Stimulated activated CD4-positive, alpha-beta T cell treated with anti-CD3 and anti-CD28 coated beads, Interleukin-1b, Interleukin-23, amount 100 ng/mL, for 1 hour (primary cell): ENCODE measurements at regions not wholly inside any gene's neighbourhood (a gene's known extent, or its start where the extent isn't known, plus 50 kb on each side); places are given as distances from the start of the nearest gene placed in this dataset.
"Not testable (repeated sequence)": the region's sequence is repeated elsewhere in the genome, so short reads cannot be mapped to it uniquely, and the experiment has no call there.

ENCODE experiments used
- DNase-seq, 2 donors: peaks; one replicate each; pipeline ENCODE4 v3.0.0-alpha.2; 2020; ENCODE audit warnings: low read depth in 2 of 2

GRCh38 chr4:178165251-178165950, 723.2 kb upstream of the AGA start:
- no peak for DNase-seq

DNA sequence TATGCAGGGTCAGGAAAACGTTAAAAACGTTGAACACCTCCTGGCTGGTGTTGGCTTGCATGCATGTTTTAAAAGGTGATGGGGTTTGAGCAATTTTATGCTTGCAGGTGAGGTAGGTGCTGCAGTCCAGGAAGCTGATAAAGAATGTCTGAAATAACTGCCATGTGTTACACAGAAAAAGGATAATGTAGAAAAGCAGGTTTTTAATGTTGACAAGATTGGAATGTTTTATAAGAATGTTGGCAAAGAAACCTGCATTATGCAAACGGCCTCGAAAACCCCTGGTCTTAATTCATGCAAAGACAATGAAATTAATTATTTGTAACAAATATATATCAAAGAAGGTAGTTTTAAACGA, 723.7 kb upstream of the AGA start:
- no peak for DNase-seq

DNA sequence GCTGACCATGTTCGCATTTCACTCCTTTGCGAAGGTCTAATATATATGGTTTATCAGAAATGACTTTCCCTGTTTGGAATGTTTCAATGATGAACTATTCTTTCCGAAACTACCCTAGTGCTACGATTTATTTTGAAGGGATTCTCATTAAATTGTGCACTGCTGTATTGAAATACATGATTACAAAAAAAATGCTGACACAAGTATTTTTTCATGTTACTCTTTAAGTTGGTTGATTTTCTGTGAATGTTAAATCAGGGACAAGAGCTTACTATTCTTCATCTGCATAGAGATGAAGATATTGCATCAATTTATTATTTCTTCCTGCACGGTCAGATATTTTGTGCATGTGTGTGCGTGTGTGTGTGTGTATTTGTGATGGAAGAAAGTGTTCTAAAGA, 731.5 kb upstream of the AGA start:
- no peak for DNase-seq

- DNase-seq = no peak
These were observed 732.5 kb upstream of the AGA start for GRCh38 chr4:178174756-178175155.

DNA sequence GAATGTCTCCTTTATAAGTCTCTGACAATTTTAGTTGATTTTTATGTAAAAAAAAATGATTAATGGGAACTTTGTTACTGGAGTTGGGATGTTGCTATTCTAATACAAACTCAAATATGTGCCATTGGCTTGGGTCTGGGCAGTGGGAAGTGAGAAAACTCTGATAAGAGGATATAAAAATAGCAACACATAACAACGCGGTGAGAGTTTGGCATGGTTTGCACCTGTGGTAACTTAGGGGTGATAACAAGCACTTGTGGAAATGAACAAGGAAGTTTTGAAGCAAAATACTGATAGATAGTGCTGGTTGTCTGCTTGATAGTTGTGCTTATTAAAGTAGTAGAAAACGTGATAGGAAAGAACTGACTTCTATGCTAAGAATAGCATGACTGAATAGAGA, 743.3 kb upstream of the AGA start:
- DNase-seq = no peak

GRCh38 chr4:178192611-178193010, 750.4 kb upstream of the AGA start:
- DNase-seq = no peak

DNA sequence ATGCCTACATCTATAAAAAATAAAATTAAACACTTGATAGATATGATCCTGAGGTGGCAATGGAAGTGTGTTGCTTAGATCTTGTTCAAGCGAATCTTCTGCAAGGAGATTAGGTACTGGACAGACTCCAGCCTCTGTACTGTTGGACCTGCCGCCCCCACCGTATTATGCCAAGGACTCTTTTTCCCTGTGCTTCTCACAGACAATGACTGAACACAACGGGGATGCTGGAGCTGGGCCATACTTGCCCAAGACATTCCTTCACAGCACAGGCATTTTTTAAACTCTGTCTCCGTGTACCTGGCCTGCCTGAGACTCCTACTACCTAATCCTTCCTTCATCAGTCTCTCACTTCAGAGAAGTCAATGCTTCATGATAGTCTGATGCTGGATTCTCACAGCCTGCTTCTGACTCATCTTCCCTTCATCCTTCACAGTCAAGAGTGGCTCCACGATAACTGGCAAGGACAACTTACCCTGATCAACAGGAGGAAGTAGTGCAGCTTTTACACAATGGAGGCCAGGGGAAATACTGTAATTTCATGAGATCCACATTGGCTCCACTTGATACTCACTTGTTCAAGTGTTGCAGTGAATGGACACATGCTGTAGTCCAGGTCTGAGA, 754.6 kb upstream of the AGA start:
- no peak for DNase-seq

DNA sequence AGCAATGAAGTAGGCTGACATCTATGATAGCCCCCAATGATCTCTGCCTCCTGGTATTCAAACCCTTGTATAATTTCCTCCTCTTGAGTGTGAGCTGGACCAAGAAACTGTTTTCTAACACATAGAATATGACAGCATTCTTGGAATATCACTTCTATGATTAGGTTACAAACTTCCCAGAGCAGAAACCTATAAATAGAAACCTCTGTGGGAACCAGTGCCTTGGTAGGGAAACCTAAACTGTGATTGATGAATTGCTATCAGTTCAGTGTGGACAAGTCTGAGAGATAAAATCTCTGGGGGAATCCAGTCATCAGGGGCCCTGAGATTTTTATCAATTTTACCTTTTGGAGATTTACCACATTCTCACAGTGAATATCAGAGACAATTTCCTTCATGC, 756.5 kb upstream of the AGA start:
- no peak for DNase-seq

DNA sequence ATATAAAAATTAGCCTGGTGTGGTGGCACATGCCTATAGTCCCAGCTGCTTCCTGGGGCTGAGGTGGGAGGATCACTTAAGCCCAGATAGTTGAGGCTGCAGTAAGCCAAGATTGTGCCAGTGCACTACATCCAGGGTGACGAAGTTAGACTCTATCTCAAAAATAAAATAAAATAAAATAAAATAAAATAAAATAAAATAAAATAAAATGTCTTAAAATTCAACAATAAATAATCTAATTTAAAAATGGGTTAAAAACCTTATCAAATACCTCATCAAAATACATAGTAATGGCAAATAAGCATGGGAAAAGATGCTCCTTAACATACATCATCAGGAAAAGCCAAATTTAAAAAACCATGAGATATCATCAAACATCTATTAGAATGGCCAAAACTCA, 760.2 kb upstream of the AGA start:
- no peak for DNase-seq

GRCh38 chr4:178205826-178206225, 763.6 kb upstream of the AGA start:
- DNase-seq = no peak

DNA sequence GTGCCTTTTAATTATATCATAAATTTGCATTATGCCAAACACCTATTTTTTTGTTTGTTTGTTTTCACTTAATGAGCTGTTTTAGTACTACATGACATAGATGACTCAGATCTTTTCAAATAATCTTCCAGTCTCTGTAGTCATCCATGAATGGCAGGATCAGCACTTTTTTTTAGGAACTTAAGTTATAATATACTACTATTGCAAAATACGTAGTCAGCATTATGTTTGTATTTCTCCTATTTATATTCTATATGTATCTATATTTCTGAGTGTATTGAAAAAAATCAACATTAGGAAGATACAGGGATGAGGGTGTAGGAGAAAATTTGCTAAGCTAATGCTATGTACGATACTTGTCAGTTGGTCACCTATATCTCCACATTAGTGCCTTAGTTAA, 773.1 kb upstream of the AGA start:
- DNase-seq = no peak

DNA sequence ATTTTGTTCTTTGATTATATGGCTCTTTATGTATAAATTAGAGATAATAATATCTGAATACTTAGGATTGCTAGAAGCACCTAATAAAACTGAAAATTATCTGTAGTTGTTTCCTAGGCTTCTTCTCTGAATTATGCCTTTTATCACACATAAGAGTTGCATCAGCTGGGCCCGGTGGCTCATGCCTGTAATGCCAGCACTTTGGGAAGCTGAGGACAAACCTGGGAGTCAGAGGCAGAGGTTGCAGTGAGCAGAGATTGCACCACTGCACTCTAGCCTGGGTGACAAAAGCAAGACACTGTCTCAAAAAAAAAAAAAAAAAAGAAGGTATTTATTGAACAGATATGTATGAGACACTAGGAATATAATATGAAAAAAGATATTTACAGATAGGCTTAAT, 773.5 kb upstream of the AGA start:
- DNase-seq = no peak

- not testable (repeated sequence) for DNase-seq
These were observed 784.2 kb upstream of the AGA start for GRCh38 chr4:178226421-178226820.

GRCh38 chr4:178233906-178234305, 791.7 kb upstream of the AGA start:
- DNase-seq = no peak

GRCh38 chr4:178240891-178241290, 798.7 kb upstream of the AGA start:
- DNase-seq = no peak

DNA sequence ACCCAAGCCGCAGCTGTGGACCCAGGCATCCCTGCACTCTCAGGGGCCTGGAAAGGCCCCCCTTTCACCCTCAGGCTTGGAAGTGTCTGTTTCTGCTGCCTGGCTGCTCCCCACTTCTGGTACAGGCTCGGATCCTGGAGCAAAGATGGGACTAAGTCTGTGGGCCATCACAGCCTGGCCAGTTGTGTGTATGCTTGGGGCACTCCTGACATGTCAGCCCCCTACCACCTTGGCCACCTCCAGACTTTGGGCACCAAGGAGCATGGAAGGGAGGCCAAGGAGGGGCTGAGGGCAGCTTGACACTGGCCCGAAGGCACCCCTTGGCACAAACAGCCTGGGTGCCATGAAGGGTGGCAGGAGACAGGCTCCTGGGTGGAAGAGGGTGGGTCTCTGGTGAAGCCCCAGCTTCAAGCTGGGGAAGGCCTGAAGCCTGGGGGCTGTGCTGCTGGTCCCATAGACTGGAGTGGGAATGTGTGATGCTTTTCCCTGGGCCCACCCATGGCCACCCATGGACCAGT, 799.4 kb upstream of the AGA start:
- DNase-seq = no peak

GRCh38 chr4:178242655-178243054, 800.4 kb upstream of the AGA start:
- no peak for DNase-seq

DNA sequence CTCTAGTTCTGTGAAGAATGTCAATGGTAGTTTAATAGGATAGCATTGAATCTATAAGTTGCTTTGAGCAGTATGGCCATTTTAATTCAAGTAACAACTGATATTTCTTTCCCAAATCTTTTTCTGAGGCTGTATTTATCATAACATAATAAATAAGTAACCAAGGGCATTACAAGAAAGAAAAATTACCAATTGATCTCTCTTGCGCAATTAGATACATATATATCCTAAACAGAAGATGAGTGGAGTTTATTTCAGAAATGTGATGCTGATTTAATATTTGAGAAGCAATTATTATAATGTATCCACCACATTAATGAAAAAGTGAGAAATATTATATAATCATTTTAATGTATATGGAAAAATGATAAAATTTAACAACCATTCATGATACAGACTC, 802.5 kb upstream of the AGA start:
- no peak for DNase-seq

DNA sequence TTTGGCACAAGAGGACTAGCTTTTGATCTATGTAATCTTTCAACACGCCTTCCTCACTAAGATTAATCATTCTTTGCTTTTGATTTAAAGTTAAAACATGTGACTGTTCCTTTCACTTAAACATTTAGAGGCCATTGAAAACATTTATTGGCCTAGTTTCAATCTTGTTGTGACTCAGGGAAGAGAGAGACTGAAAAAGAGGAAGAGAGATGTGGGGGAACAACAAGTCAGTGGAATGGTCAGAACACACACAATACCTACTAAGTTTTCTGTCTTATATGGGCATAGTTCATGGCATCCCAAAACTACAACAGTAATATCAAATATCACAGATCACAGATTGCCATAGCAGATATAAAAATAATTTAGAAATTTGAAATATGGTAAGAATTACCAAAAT, 812.9 kb upstream of the AGA start:
- DNase-seq = no peak

GRCh38 chr4:178258603-178259002, 816.4 kb upstream of the AGA start:
- DNase-seq = no peak

GRCh38 chr4:178259566-178259965, 817.3 kb upstream of the AGA start:
- DNase-seq = no peak

DNA sequence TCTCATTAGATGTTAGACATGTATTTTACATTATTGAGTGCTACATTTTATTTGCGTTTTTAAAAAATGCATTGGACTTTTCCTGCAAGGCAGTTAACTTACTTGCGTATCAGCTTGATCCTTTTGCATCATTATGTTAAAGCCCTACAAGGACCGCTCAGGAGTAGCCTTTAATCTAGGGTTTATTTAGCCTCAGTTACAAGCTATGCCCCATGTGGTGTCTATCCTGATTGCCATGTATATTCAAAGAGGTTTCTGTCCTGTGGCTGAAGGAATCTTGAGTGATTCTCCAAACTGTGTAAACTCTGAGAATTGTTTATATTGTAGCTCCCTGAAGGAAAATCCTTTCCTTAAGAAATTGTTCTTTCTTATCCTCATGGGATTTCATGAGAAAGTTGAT, 821.8 kb upstream of the AGA start:
- DNase-seq = no peak

DNA sequence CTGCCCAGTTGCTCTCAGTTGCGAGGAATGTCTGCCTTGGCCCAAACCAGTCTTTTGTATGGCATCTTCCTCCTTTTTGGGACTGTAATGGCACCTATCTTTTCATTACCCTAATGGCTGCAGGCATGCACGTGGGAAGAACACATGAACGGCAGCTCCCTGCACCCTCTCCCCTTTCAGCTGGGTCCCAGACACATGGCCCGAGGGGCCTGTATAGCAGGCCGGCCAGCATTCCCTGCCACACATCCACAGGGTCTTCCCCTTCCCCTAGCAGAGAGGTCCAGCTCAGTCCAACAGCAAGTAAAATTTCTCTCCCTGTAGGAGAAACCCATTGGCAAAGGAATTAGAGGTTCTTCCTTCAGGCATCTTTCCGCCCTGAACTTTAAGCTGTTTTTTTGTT, 829.1 kb upstream of the AGA start:
- DNase-seq = no peak

- no peak for DNase-seq
These were observed 830.9 kb upstream of the AGA start for GRCh38 chr4:178273168-178273567.
